Posterior cingulate gyrus (tissue), 11 donors: ENCODE measurements at regions not wholly inside any gene's neighbourhood (a gene's known extent, or its start where the extent isn't known, plus 50 kb on each side); places are given as distances from the start of the nearest gene placed in this dataset.

Experiments used
- DNase-seq, 10 donors: peaks; one replicate each; pipeline versions ENCODE4 v3.0.0 to v3.0.0-alpha.2; 2020 to 2021; ENCODE audit warnings: mixed read lengths in 3 of 10
- intact Hi-C: fragments of 100-400 bp; cut with DNase I; formaldehyde crosslinking; loops from one replicate; pipeline ENCODE4 v1.15.1; 2023

DNA sequence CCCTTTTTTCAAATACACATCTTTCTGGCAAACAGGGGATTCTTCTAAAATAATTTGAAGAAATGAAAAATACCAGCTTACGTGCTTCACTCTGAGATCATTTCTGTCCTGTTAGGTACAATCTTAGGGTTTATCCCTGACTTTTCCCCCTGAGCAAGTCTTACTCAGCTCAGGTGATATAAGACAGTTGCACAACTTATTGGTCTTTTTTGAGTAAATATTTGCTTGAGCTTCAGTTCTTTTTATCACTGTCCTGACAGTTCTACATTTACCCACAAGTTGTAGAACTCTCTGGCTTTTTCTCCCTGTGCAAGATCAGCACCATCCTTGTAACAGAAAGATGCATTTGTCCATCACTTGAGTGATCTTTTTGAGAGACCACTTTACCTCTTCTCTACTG lies 84.9 kb downstream of the MID1IP1 start:
- no peak for DNase-seq
- intact Hi-C loops, result no loop called here

DNA sequence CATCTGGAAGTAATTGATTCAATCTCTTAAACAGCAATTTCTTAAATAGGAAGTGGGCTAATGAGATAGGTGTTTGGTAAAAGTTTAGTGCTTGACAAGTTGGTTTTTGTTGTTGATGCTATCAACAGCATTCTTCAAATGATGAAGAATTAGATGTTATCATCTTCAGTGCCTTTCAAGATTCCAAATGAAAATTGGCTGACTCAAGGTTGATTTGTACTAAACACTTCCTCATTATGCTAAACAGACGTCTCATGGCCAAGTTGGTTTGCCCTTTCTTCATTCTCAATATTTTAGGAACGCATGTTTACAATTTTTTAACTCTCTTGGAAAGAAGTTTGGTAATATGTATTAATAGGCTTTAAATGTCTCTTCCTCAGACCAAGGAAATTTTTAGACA lies 86.0 kb downstream of the MID1IP1 start:
- intact Hi-C loops, result no loop called here
- no peak for DNase-seq

DNA sequence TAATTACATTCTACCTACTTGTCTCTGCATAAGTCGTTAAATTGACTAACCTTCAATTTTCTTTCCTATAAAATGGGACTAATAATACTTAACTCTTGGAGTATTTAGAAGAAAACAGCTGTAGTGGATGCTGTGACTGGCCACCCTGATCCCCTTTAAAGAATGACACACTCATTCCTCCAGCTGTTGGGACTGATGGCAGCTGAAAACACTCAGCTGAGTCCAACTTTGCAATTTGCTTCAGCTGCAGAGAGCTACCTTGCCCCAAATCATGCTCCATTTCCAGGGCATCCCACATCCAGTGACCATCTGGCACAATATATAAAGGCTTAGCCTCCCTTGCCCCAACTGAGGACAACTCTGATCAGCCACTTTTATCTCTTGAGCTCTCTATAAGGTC lies 89.1 kb downstream of the MID1IP1 start:
- DNase-seq, result no peak

DNA sequence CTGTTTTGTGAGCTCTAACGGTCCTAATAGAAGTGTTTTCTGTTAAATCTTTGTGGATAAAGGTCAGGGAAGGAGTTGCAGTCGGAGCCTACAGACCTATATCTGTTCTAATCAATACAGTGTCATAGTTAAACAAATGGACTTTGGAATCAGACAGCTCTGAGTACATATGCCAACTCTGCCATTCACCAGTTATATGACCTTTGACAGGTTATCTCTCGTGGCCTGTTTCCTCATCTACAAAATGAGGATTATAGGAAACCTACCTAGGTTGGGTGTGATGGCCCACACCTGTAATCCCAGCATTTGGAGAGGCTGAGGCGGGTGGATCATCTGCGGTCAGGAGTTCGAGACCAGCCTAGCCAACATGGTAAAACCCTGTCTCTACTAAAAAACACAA lies 89.7 kb downstream of the MID1IP1 start:
- intact Hi-C loops, result no loop called here
- no peak for DNase-seq

More for the DNA sequence above, 89.1 kb downstream of the MID1IP1 start:
- intact Hi-C loops, result no loop called here

DNA sequence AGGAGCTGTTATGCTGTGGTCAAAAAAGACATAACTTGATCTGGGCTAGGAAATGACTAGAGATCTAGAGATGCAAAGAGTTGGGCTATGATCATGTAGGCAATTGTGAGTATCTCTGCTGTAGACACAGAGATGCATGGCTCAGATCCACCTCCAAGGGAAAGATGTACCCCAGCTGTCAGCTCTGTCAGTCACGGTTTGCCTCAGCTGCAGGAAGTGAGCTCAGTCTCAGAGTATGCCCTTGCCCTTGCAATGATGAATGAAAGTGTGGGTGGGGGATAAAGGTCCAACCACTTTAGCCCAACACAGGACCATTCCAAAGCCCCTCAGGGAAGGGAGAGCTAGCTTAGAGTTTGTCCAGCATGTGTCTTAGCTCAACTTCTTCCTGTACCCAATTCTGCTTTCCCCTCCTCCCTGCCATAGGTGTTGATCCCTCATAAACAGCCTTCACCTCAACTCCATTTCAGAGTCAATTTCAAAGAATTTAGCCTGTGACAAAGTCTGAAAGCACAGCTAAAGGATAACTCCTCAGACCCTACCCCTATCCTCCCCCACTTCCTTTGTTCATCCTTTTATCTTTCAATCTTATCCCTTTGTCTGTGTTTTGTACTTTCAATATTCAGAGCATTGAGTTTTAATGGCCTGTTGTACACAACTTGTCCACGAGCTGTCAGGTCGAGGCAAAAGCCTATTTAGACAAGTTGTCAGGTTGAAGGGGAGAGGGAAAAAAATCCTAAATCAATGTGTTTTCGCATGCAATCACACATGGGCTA lies 90.6 kb downstream of the MID1IP1 start:
- DNase-seq, result no peak
- intact Hi-C loops, result no loop called here

DNA sequence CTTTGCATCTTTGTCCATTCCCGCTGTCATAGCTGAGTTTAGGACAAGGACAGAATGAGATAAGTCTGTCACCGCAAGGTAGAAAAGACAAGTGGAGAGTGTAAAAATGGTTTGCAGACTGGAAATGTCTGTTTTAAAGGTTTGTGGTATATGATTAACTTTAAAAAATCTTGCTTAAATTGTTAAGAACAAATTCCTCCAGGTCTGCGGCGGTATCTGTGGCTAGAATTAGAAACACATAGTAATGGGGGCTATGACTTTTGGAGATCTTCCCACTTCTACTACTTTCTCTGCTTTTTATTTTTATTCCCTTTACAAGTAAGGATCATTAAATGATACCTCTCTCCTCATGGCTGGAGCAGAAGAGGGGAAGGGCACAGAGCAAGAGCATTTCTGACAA lies 92.2 kb downstream of the MID1IP1 start:
- intact Hi-C loops, result no loop called here

DNA sequence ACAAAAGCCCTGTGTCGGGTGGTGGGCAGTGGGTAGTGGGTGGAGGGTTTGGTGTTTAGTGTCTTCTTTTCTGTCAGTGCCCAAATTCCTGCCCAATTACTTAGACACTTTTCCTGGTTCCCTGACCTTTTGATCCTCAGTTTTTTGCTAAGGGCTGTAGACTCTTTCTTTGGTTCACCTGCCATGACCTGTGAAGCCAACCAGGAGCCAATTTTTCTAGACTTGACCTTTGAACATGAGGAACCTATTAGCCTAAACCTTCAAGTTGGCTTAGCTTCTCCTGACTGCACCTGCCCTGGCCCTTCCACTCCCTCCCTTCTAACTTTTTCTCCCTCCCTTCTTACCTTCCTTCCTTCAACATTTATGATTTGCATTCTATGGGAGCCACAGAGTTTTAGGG lies 94.5 kb downstream of the MID1IP1 start:
- intact Hi-C loops, result no loop called here

More for the DNA sequence above, 92.2 kb downstream of the MID1IP1 start:
- no peak for DNase-seq

DNA sequence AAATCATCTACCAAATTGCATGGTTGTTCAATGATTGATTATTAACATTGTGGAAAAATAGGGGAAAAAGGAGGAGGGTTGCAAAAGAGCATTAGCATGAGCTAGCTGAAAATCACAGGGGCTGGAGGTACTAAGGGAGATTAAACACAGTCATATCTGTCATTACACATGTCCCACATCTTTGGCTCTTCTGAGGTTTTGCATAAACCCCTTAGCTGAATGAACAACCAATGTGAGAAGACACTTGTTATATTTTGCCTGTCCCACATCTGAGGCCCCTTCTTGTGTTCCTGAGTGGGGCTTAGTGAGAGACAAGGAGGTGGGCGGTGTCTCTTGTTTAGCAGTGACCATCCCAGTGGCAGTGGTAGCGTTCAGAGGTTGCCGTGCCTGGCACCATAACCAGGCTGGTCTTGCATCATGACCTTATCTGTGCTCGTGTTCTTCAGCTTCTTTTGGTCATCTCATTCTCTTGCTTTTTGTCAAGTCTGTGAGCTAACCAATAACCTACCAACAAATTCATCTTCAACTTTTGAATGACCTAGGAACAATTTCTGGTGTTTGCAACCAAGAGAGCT lies 95.6 kb downstream of the MID1IP1 start:
- intact Hi-C loops, result no loop called here
- DNase-seq, result no peak

More for the DNA sequence above, 94.5 kb downstream of the MID1IP1 start:
- DNase-seq, result no peak

DNA sequence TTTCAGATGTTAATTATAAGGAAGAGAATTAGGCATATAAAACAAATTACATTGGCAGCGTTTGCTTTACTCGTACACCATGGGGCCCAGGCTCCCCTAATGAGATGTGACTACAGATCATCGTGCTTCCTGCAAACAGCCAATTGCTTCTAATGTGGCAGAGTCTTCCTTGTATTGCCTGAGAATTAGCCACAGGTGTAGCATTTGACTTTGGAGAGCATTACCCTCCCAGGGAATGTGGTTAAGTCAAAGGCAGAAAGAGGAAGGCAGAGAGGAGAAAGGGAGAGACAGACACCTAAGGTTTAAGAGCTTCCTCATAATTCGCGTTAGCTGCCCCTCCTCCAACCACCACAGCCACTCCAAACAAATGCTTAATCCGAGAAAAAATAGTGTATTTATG lies 97.0 kb downstream of the MID1IP1 start:
- intact Hi-C loops, result no loop called here
- no peak for DNase-seq

DNA sequence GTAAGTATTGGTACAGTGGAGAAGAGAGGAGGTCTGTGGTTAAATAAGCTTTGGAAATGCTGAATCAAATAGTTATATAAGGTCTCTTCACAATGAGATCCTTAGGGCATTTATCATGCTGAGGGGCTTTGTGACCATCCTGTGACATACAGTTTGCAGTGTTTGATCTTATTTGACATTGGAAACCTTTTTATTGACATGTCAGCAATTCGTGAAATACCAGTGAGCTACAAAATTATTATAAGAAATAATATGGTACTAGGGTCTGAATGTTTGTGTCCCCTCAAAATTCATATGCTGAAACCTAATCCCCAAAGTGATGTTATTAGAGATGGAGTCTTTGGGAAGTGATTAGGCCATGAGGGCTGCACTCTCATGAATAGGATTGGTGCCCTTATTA lies 98.4 kb downstream of the MID1IP1 start:
- intact Hi-C loops, result no loop called here

DNA sequence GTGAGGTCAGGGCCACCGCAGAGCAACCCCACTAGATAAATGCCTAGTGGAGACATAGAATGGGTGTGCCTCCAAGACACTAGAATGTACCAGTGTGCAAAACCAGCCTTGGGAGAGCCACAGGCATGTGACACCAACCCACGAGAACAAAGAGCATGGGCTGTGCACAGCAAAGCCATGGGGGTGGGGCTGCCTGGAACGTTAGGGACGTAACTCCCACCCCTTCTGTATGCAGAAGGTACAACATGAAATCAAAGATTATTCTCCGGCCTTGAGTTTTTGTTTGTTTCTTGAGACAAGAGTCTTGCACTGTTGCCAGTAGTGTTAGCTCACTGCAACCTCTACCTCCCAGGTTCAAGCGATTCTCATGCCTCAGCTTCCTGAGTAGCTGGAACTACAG lies 99.5 kb downstream of the MID1IP1 start:
- intact Hi-C loops, result no loop called here

More for the DNA sequence above, 98.4 kb downstream of the MID1IP1 start:
- no peak for DNase-seq

DNA sequence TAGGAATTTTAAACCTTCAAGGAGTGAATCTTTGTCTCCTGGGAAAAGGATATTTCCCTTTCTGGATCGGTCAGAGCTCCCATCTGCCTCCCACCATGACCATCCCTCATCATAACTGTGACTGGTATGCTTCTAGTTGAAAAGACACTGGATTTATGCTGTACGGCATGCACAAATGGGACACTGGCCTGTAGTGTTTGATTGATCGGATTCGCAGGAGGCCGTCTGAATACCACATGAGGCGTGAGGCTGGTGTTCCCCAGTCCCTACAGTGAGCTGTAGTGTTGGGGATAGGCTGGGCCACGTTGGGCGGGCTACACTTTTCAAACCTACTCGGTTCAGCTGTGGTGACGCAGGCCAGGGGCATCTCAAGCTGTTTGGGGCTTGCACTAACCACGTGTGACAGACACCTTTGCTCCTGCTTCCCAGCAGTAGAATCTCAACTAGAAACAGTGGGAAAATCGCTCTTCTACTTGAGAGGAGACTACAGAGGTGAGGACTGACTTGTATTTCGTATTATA lies 101.8 kb downstream of the MID1IP1 start:
- no peak for DNase-seq
- intact Hi-C loops, result no loop called here

More for the DNA sequence above, 99.5 kb downstream of the MID1IP1 start:
- no peak for DNase-seq

DNA sequence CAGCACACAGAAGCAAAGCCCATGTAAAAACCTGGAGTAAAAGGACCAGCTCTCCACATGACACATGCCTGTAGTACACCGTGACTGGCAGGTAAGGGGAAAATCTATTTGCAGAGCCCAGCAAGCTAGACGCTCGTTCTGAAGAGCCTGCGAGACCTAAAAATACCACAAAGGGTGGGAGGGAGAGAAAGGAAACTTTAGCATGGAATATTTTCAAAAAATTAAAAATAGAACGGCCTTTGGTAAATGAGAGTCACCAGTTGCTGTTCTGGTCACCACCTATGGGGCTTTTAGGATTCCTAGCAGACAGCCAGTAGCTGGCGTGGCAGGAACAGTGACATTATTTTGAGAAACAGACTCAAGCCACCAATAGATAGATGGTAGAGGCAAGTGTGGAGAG lies 115.5 kb downstream of the MID1IP1 start:
- intact Hi-C loops, result no loop called here

DNA sequence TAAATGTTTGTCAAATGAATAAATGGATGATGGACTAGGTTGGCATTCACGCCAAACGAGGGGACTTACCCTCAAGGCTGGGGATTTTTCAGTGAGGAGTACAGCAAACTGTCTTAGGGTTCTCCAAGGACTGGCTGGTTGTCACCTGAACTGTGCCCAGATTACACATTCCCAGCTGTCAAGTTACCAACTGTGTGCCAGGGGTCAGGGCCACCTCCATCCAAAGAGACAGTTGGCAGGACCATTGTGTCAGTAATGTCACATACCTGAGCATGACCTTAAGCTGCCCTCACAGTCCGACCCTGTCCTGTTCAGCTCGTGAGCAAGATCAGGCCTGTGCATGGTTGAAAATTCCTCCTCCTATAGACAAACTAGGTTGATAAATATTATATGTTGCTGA lies 116.7 kb downstream of the MID1IP1 start:
- intact Hi-C loops, result no loop called here

More for the DNA sequence above, 115.5 kb downstream of the MID1IP1 start:
- no peak for DNase-seq

DNA sequence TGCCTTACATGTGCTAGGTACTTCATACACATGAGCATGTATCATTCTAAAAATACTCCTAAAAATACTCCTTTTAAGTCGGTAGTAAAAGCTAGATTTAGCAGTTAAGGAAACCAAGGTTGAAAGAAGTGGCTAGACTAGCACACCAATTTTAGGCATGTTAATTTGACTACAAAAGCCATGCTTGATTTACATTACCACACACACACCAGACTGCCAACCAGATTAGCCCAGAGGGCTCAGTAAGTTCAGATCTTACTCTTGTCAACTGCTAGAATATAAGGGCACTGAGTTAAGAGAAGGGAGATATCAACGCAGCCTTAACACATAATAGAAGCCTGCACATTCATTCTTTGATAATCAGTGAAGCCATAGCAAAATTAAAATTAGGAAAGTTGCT lies 117.9 kb downstream of the MID1IP1 start:
- no peak for DNase-seq
- intact Hi-C loops, result no loop called here

More for the DNA sequence above, 116.7 kb downstream of the MID1IP1 start:
- no peak for DNase-seq

DNA sequence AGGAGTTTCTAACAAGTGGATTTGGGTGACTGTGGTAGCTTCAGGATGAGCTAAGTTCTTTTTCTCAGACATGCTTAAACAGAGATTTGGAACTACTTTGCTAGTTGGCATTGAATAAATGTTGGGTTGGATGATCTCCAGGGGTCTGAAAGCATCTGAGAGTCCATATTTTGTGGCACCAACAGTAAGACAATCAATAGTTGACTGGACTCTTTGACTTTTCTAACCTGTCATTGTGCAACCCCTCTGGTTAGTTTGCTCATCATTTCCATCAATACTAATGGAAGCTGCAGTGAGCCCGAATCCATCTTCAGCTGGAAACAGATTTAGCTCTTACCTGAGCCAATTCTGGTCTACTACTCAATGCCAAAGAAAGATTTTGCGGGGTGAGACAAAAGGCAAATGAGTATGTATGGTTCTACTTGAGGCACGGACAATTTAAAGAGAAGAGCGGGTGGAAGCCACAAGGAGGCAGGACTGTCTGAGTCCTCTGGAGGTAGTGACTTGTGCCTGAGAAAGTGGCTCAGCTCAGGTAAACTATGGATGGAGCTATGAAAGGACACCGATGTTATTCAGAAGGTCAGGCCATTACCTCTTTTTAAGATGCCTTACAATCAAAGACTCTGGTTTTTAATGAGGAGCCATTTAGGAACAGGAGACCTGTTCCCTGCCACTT lies 118.7 kb downstream of the MID1IP1 start:
- DNase-seq, result no peak
- intact Hi-C loops, result no loop called here

DNA sequence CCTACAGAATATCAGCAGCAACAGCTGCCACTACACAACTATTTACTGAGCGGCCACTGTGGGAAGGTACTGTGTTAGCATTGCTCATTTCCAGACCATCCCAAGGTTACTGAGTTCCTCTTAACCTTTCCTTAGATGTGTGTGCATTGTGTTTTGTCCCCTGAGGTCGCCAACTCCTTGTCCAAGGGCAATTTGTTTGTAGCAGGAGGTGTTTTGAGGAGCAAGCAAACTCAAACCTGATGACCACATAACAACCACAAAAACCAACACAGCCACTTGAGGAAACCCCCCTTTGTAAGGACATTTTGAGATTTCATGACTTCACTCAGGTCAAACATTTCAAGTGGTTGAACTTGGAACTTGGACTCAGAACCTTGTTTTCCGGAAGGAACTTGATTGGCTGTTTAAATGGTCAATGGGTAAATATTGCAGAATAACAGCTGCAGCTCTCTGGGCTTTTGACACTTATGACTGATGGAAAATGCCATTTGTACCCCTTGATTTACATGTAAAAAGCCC lies 122.3 kb downstream of the MID1IP1 start:
- DNase-seq, result no peak
- intact Hi-C loops, result no loop called here

DNA sequence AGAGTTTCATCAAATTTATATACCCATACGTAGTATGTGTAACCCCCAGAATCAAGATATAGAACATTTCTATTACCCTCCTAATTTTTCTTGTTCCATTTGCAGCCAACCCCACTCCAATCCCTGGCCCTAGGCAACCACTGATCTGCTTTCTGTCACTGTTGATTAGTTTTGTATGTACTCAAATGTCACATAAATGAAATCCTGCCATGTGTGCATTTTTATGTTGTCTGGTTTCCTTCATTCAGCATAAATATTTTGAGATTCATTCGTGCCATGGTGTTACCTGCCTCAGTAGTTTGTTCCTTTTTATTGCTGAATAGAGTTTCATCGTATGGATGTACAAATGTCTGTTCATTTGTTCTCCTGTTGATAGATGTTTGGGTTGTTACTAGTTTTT lies 126.3 kb downstream of the MID1IP1 start:
- intact Hi-C loops, result no loop called here
- no peak for DNase-seq

DNA sequence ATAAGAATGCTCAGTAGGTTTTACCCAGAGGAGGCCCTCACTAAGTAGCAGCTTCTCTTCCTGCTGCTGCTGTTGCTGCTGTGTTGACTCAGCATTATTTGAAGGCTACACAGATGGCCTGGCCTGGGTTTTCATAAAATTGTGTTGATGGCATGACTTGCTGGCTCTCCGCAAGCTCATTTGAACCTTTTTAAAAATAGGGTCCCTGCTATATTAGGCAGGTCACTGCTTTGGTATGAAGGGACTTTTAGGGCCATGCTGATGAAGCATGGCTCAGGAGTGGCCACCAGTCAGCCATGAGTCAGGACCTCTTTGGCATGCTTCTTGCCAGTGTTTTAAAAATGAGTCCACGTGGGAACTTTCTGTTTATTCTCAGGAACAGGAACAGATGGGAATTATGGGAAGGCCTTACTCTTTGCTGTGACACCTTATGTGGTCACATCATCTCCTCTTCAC lies 128.7 kb downstream of the MID1IP1 start:
- intact Hi-C loops, result no loop called here
- no peak for DNase-seq

DNA sequence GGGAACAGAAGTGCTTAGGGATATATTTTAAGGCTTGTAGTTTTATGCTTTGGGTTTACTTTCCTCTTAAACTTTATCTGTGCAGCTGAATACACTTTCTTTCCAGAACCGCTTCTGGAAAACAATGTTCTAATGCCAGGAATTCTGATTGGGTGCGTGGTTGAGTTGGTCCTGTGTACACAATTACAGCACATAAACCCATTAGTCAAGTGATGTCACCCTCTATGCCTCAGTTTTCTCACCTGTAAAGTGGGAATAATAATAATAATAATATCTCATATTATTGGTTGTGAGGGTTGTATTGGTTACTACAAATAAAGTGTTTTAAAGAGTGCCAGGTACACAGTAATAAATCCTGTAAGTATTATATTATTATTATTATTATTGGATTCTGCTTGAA lies 129.2 kb downstream of the MID1IP1 start:
- no peak for DNase-seq
- intact Hi-C loops, result no loop called here

DNA sequence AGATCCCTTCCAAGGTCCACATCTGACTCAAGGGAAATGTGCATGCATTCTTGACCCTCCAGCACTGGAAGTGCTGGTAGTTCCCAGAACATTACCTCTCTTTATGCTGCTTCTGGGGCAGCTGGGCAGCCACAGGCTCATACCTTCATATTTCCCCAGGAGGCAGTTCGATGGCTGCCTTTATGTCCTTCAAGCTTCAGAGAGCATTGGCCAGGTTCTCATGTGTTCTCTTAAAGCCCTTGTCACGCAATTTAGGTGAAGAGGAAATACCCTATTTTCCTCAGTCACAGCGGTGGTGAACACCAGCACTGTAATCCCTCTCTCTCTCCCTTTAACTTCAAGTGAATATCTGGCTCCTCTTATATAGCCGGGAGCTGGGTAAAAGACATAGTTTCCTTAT lies 134.3 kb downstream of the MID1IP1 start:
- intact Hi-C loops, result no loop called here
- no peak for DNase-seq
